ENCODE measurements at regions not wholly inside any gene's neighbourhood (a gene's known extent, or its start where the extent isn't known, plus 50 kb on each side); places are given as distances from the start of the nearest gene placed in this dataset.

DNA sequence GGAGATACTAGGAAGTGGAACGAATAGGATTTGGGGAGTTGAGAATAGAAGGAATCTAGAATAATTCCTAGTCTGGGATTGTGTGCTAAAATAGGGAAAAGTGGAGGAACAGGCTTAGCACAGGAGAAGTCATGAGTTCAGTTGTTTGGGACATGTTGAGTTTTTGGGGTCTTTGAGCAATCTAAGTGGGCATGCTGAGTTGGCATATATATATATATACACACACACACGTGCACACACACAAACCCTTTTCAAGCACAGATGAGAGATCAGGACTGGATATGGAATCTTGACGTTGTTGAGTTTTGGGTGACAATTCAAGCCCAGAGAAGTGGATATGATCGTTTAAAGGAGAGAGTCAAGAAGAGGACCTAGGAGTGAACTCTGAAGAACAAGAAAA is 168.2 kb upstream of the CHST9 start:
- DNase-seq (ENCODE audit: low read depth in 1 of 2, low spot score in 1 of 2): no peak
- Histone ChIP-seq H3K27me3 (ENCODE audit: insufficient read depth, poor library complexity, severe bottlenecking) (no peaks in the 10 kb centered on the region), H3K4me3 (replicated peaks; ENCODE audit: insufficient read depth, low read length) (no peak overlapping the region), H3K27ac (replicated peaks) (no peak overlapping the region)
- TF ChIP-seq SPI1 (IDR thresholded peaks at IDR 0.05; ENCODE audit: borderline replicate concordance, low read depth) (no peak), GABPA (IDR thresholded peaks at IDR 0.05; ENCODE audit: low read depth) (no peak), POLR2AphosphoS5 (IDR thresholded peaks at IDR 0.05; ENCODE audit: low read depth) (no peak)
- TF ChIP-seq, protein P1, sequence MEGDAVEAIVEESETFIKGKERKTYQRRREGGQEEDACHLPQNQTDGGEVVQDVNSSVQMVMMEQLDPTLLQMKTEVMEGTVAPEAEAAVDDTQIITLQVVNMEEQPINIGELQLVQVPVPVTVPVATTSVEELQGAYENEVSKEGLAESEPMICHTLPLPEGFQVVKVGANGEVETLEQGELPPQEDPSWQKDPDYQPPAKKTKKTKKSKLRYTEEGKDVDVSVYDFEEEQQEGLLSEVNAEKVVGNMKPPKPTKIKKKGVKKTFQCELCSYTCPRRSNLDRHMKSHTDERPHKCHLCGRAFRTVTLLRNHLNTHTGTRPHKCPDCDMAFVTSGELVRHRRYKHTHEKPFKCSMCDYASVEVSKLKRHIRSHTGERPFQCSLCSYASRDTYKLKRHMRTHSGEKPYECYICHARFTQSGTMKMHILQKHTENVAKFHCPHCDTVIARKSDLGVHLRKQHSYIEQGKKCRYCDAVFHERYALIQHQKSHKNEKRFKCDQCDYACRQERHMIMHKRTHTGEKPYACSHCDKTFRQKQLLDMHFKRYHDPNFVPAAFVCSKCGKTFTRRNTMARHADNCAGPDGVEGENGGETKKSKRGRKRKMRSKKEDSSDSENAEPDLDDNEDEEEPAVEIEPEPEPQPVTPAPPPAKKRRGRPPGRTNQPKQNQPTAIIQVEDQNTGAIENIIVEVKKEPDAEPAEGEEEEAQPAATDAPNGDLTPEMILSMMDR (IDR thresholded peaks at IDR 0.05; ENCODE audit: insufficient read depth, low read length): no peak
- TF ChIP-seq, protein P2, sequence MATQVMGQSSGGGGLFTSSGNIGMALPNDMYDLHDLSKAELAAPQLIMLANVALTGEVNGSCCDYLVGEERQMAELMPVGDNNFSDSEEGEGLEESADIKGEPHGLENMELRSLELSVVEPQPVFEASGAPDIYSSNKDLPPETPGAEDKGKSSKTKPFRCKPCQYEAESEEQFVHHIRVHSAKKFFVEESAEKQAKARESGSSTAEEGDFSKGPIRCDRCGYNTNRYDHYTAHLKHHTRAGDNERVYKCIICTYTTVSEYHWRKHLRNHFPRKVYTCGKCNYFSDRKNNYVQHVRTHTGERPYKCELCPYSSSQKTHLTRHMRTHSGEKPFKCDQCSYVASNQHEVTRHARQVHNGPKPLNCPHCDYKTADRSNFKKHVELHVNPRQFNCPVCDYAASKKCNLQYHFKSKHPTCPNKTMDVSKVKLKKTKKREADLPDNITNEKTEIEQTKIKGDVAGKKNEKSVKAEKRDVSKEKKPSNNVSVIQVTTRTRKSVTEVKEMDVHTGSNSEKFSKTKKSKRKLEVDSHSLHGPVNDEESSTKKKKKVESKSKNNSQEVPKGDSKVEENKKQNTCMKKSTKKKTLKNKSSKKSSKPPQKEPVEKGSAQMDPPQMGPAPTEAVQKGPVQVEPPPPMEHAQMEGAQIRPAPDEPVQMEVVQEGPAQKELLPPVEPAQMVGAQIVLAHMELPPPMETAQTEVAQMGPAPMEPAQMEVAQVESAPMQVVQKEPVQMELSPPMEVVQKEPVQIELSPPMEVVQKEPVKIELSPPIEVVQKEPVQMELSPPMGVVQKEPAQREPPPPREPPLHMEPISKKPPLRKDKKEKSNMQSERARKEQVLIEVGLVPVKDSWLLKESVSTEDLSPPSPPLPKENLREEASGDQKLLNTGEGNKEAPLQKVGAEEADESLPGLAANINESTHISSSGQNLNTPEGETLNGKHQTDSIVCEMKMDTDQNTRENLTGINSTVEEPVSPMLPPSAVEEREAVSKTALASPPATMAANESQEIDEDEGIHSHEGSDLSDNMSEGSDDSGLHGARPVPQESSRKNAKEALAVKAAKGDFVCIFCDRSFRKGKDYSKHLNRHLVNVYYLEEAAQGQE (IDR thresholded peaks at IDR 0.05; ENCODE audit: insufficient replicate concordance, low read depth): no peak

DNA sequence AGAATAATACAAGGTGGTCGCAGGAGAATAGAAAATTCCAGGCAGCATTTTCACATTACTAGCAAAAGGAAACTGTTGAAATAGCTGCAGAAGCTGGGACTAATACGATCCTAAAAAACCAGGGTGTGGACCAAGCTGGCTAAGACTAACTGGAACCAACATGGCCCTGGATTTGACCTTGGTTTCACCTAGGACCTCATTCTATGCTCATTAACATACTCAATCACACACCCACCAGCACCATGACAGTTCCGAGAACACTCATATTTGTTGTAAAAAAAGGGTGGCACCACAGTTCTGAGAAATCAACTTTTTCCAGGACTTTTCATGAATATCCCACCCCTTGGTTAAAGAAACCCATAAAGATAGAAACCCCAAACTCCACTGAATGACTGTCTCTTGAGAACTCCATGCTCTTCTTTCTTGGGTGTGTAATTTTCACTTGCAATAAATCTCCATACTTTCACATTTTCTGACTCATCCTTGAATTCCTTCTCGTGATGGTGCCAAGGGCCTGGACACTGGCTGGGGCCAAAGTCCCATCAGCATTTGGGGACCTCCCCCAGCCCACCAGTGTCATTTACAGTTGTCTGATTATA is 164.3 kb upstream of the CHST9 start:
- no peak overlapping the region for H3K4me3 ChIP-seq (replicated peaks; ENCODE audit: insufficient read depth, low read length)
- TF ChIP-seq, protein P1 (IDR thresholded peaks at IDR 0.05; ENCODE audit: insufficient read depth, low read length): no peak
- no peak for TF ChIP-seq POLR2AphosphoS5 (IDR thresholded peaks at IDR 0.05; ENCODE audit: low read depth)
- TF ChIP-seq, protein P2 (IDR thresholded peaks at IDR 0.05; ENCODE audit: insufficient replicate concordance, low read depth): no peak
- TF ChIP-seq GABPA (IDR thresholded peaks at IDR 0.05; ENCODE audit: low read depth): no peak
- TF ChIP-seq SPI1 (IDR thresholded peaks at IDR 0.05; ENCODE audit: borderline replicate concordance, low read depth): no peak
- H3K27ac ChIP-seq (replicated peaks): no peak overlapping the region
- no peak for DNase-seq (ENCODE audit: low read depth in 1 of 2, low spot score in 1 of 2)
- no peaks in the 10 kb centered on the region for H3K27me3 ChIP-seq (ENCODE audit: insufficient read depth, poor library complexity, severe bottlenecking)

DNA sequence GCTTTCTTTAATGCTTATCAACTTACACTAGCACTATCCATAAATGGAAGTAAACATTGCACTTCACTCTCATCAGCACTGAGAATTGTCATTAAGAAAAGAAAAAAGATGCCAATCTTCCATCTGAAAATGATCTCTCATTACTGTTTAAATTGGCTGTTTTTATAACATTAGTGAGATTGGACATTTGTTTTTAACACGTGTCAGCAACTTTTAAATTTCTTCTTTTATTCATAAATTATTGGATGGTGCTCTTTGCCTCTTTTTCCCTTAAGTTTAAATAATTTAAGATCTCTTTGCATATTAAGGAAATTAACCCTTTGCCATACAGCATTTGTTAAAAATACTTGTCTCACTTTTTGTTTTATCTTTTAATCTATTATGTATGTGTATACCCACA is 146.5 kb upstream of the CHST9 start:
- Histone ChIP-seq H3K27ac (replicated peaks) (no peak overlapping the region), H3K27me3 (ENCODE audit: insufficient read depth, poor library complexity, severe bottlenecking) (no peaks in the 10 kb centered on the region), H3K4me3 (replicated peaks; ENCODE audit: insufficient read depth, low read length) (no peak overlapping the region)
- TF ChIP-seq POLR2AphosphoS5 (IDR thresholded peaks at IDR 0.05; ENCODE audit: low read depth): no peak
- TF ChIP-seq, protein P1 (IDR thresholded peaks at IDR 0.05; ENCODE audit: insufficient read depth, low read length): no peak
- TF ChIP-seq, protein P2 (IDR thresholded peaks at IDR 0.05; ENCODE audit: insufficient replicate concordance, low read depth): no peak
- no peak for TF ChIP-seq GABPA (IDR thresholded peaks at IDR 0.05; ENCODE audit: low read depth)
- no peak for TF ChIP-seq SPI1 (IDR thresholded peaks at IDR 0.05; ENCODE audit: borderline replicate concordance, low read depth)
- DNase-seq (ENCODE audit: low read depth in 1 of 2, low spot score in 1 of 2): no peak

Measured in HL-60 (cell line).